ENCODE measurements at regions not wholly inside any gene's neighbourhood (a gene's known extent, or its start where the extent isn't known, plus 50 kb on each side); places are given as distances from the start of the nearest gene placed in this dataset.

DNA sequence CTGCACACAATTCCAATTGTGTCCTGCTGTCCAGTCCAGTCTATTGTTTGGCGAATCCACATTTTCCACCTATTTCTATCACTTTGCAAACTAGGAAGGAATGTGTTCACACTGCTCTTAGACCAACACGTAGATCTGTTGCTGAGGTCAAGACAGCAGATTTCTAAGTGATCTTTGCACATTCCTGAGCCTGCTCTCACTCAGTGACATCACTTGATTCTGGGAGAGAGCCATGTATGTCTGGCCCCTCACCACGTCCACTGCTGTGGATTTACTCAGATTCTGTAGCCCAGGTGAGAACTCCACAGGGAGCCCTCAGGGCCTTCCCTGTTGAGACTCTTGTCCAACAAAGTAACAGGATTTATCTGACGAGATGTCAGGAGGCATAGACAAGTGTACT is 317.2 kb downstream of the TSN start:
- no peaks in the 10 kb centered on the region for H3K36me3 Mint-ChIP-seq (ENCODE audit: low read depth, unreplicated experiment)
- no peak overlapping the region for H3K9ac ChIP-seq (ENCODE audit: low read length)
- no peaks in the 10 kb centered on the region for H3K27me3 ChIP-seq (ENCODE audit: insufficient read depth, low read length)
- peak overlapping the region; percentile 9 for H3K4me2 ChIP-seq (ENCODE audit: low read length)
- peak overlapping the region; percentile 24 for H3K27ac ChIP-seq (ENCODE audit: low read depth, low read length)
- no peaks in the 10 kb centered on the region for H3K36me3 ChIP-seq (ENCODE audit: insufficient read depth, low read length)
- H3K9me3 Mint-ChIP-seq (ENCODE audit: unreplicated experiment), result no peaks in the 10 kb centered on the region
- H3K27me3 Mint-ChIP-seq (ENCODE audit: low read depth, unreplicated experiment), result peaks cover 4% of the 10 kb centered on the region
- H3K27ac Mint-ChIP-seq (ENCODE audit: unreplicated experiment), result peak overlapping the region; percentile 97
- no peaks in the 10 kb centered on the region for H3K9me3 ChIP-seq (ENCODE audit: insufficient read depth, low read depth, low read length)
- no peaks in the 10 kb centered on the region for H4K20me1 ChIP-seq (ENCODE audit: insufficient read depth, low read length)
- peaks cover 34% of the 10 kb centered on the region for H3K4me1 Mint-ChIP-seq (ENCODE audit: low read depth, unreplicated experiment)
- no peaks in the 10 kb centered on the region for H3K79me2 ChIP-seq (ENCODE audit: insufficient read depth, low read length)
- no peak overlapping the region for H3K4me3 ChIP-seq (ENCODE audit: insufficient read depth, low read depth, low read length)
- FAIRE-seq (peak; percentile 17), DNase-seq (ENCODE audit: low read depth) (peak; percentile 90)
- H3K4me1 ChIP-seq (ENCODE audit: insufficient read depth, low read length), result peaks cover 15% of the 10 kb centered on the region
- H3K4me3 Mint-ChIP-seq (ENCODE audit: unreplicated experiment), result no peak overlapping the region
- no peak overlapping the region for H2AFZ ChIP-seq (ENCODE audit: low read depth, low read length)
- TF ChIP-seq, protein P1, sequence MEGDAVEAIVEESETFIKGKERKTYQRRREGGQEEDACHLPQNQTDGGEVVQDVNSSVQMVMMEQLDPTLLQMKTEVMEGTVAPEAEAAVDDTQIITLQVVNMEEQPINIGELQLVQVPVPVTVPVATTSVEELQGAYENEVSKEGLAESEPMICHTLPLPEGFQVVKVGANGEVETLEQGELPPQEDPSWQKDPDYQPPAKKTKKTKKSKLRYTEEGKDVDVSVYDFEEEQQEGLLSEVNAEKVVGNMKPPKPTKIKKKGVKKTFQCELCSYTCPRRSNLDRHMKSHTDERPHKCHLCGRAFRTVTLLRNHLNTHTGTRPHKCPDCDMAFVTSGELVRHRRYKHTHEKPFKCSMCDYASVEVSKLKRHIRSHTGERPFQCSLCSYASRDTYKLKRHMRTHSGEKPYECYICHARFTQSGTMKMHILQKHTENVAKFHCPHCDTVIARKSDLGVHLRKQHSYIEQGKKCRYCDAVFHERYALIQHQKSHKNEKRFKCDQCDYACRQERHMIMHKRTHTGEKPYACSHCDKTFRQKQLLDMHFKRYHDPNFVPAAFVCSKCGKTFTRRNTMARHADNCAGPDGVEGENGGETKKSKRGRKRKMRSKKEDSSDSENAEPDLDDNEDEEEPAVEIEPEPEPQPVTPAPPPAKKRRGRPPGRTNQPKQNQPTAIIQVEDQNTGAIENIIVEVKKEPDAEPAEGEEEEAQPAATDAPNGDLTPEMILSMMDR (IDR thresholded peaks at IDR 0.05; ENCODE audit: insufficient read depth, low read depth, low read length), result no peak
- no peak for TF ChIP-seq EZH2 (IDR thresholded peaks at IDR 0.05; ENCODE audit: insufficient read depth, low read length)

DNA sequence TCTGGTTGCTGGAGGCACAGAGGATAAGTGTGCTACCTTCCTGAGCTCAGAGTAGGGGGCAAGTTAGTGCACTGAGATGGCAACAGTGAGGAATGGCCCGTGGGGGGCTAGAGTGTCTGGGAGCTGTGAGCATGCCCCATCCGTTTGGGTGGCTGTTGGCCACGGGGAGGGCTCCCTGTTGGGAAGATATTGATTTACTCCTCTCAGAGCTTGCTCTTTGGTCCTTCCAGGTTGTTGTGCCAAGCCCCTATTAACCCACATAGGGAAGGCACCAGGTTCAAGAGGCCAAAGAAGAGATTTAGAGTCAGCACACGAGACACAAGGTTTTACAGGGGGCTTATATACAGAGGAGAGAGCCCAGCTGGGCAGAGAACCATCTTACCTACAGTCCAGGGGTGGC is 318.8 kb downstream of the TSN start:
- peaks cover 36% of the 10 kb centered on the region for H3K4me1 Mint-ChIP-seq (ENCODE audit: low read depth, unreplicated experiment)
- DNase-seq (ENCODE audit: low read depth), result no peak
- H3K36me3 Mint-ChIP-seq (ENCODE audit: low read depth, unreplicated experiment), result no peaks in the 10 kb centered on the region
- no peaks in the 10 kb centered on the region for H3K79me2 ChIP-seq (ENCODE audit: insufficient read depth, low read length)
- no peaks in the 10 kb centered on the region for H3K9me3 ChIP-seq (ENCODE audit: insufficient read depth, low read depth, low read length)
- H3K27me3 Mint-ChIP-seq (ENCODE audit: low read depth, unreplicated experiment), result peaks cover 4% of the 10 kb centered on the region
- no peak overlapping the region for H3K4me3 ChIP-seq (ENCODE audit: insufficient read depth, low read depth, low read length)
- H3K4me2 ChIP-seq (ENCODE audit: low read length), result no peak overlapping the region
- no peak for FAIRE-seq
- H3K27me3 ChIP-seq (ENCODE audit: insufficient read depth, low read length), result no peaks in the 10 kb centered on the region
- no peak overlapping the region for H3K27ac ChIP-seq (ENCODE audit: low read depth, low read length)
- H4K20me1 ChIP-seq (ENCODE audit: insufficient read depth, low read length), result no peaks in the 10 kb centered on the region
- H3K4me3 Mint-ChIP-seq (ENCODE audit: unreplicated experiment), result no peak overlapping the region
- no peak overlapping the region for H3K9ac ChIP-seq (ENCODE audit: low read length)
- no peaks in the 10 kb centered on the region for H3K36me3 ChIP-seq (ENCODE audit: insufficient read depth, low read length)
- H3K4me1 ChIP-seq (ENCODE audit: insufficient read depth, low read length), result peaks cover 15% of the 10 kb centered on the region
- no peak overlapping the region for H2AFZ ChIP-seq (ENCODE audit: low read depth, low read length)
- H3K27ac Mint-ChIP-seq (ENCODE audit: unreplicated experiment), result peak overlapping the region; percentile 77
- H3K9me3 Mint-ChIP-seq (ENCODE audit: unreplicated experiment), result peaks cover 1% of the 10 kb centered on the region
- TF ChIP-seq, protein P1 (IDR thresholded peaks at IDR 0.05; ENCODE audit: insufficient read depth, low read depth, low read length), result no peak
- no peak for TF ChIP-seq EZH2 (IDR thresholded peaks at IDR 0.05; ENCODE audit: insufficient read depth, low read length)

- Histone ChIP-seq H3K9me3 (ENCODE audit: insufficient read depth, low read depth, low read length) (no peaks in the 10 kb centered on the region), H3K27me3 (ENCODE audit: insufficient read depth, low read length) (no peaks in the 10 kb centered on the region), H2AFZ (ENCODE audit: low read depth, low read length) (no peak overlapping the region), H3K4me3 (ENCODE audit: insufficient read depth, low read depth, low read length) (no peak overlapping the region), H3K4me1 (ENCODE audit: insufficient read depth, low read length) (peaks cover 5% of the 10 kb centered on the region), H3K79me2 (ENCODE audit: insufficient read depth, low read length) (no peaks in the 10 kb centered on the region), H3K36me3 (ENCODE audit: insufficient read depth, low read length) (no peaks in the 10 kb centered on the region), H4K20me1 (ENCODE audit: insufficient read depth, low read length) (no peaks in the 10 kb centered on the region), H3K27ac (ENCODE audit: low read depth, low read length) (no peak overlapping the region), H3K9ac (ENCODE audit: low read length) (no peak overlapping the region), H3K4me2 (ENCODE audit: low read length) (no peak overlapping the region)
- H3K27ac Mint-ChIP-seq (ENCODE audit: unreplicated experiment), result no peak overlapping the region
- FAIRE-seq (no peak), DNase-seq (ENCODE audit: low read depth) (no peak)
- no peak overlapping the region for H3K4me3 Mint-ChIP-seq (ENCODE audit: unreplicated experiment)
- H3K36me3 Mint-ChIP-seq (ENCODE audit: low read depth, unreplicated experiment), result no peaks in the 10 kb centered on the region
- TF ChIP-seq, protein P1 (IDR thresholded peaks at IDR 0.05; ENCODE audit: insufficient read depth, low read depth, low read length), result no peak
- no peak for TF ChIP-seq EZH2 (IDR thresholded peaks at IDR 0.05; ENCODE audit: insufficient read depth, low read length)
- H3K27me3 Mint-ChIP-seq (ENCODE audit: low read depth, unreplicated experiment), result peaks cover 4% of the 10 kb centered on the region
- peaks cover 29% of the 10 kb centered on the region for H3K4me1 Mint-ChIP-seq (ENCODE audit: low read depth, unreplicated experiment)
- peaks cover 2% of the 10 kb centered on the region for H3K9me3 Mint-ChIP-seq (ENCODE audit: unreplicated experiment)
These were observed 319.9 kb downstream of the TSN start for GRCh38 chr2:122075381-122075780.
